MCF 10A (cell line): ENCODE measurements at regions not wholly inside any gene's neighbourhood (a gene's known extent, or its start where the extent isn't known, plus 50 kb on each side); places are given as distances from the start of the nearest gene placed in this dataset.

Experiments
- BruUV-seq: library from RNA; stranded (reverse); fragments of 400-500 nt; replicated peaks from 2 replicates; lab custom pipeline; 2021; lab: Mats Ljungman, UMichigan
- CTCF ChIA-PET: fragments of 300-600 bp; sonication (Branson Sonifier 250); formaldehyde crosslinking; extraction: SDS; loops from one replicate; lab custom pipeline; 2021; ENCODE audit warnings: antibody characterized with exemption, inconsistent platforms; lab: Yijun Ruan, JAX
- POLR2A ChIA-PET: fragments of 300-600, 350-650 bp; sonication (Branson Sonifier 250); formaldehyde crosslinking; extraction: SDS; loops from one replicate; lab custom pipeline; 2020; ENCODE audit warnings: antibody characterized with exemption, inconsistent platforms; lab: Yijun Ruan, JAX
- DNase-seq: peaks from one replicate; pipeline ENCODE4 v3.0.0-alpha.2; 2018; ENCODE audit not compliant: unreplicated experiment
- H3K27ac Mint-ChIP-seq: one replicate; pipeline ENCODE4 v1.8.0; 2022; ENCODE audit warnings: mild to moderate bottlenecking, low read depth, mixed read lengths; ENCODE audit not compliant: unreplicated experiment
- H3K27me3 Mint-ChIP-seq: one replicate; pipeline ENCODE4 v1.8.0; 2022; ENCODE audit warnings: mixed read lengths; ENCODE audit not compliant: insufficient read depth, unreplicated experiment
- H3K36me3 Mint-ChIP-seq: one replicate; pipeline ENCODE4 v1.8.0; 2022; ENCODE audit warnings: mild to moderate bottlenecking, moderate library complexity, mixed read lengths; ENCODE audit not compliant: insufficient read depth, unreplicated experiment
- H3K4me1 Mint-ChIP-seq: one replicate; pipeline ENCODE4 v1.8.0; 2022; ENCODE audit warnings: mixed read lengths; ENCODE audit not compliant: insufficient read depth, unreplicated experiment
- H3K4me3 Mint-ChIP-seq: one replicate; pipeline ENCODE4 v1.8.0; 2022; ENCODE audit warnings: mild to moderate bottlenecking, moderate library complexity, mixed read lengths; ENCODE audit not compliant: unreplicated experiment
- H3K9me3 Mint-ChIP-seq: one replicate; pipeline ENCODE4 v1.8.0; 2022; ENCODE audit warnings: mixed read lengths; ENCODE audit not compliant: unreplicated experiment
- CTCF ChIP-seq: fragments of 200-600 bp; IDR thresholded peaks from one replicate; pipeline ENCODE4 v1.8.0; 2022; ENCODE audit warnings: antibody characterized with exemption, mild to moderate bottlenecking; ENCODE audit not compliant: unreplicated experiment
- intact Hi-C: fragments of 100-400 bp; cut with micrococcal nuclease; formaldehyde crosslinking; loops from 2 replicates; pipeline ENCODE4 v1.14.1; 2022

- intact Hi-C loops: no loop called here
- ChIA-PET CTCF (interaction anchor here (0.6 to 3.4 kb wide), 10 partner anchors 14 to 829 kb away, joined by 3 to 36 read pairs (median 6); no protein-coding TSS in a partner anchor), POLR2A (no interaction called here)
- DNase-seq: no peak
- Mint-ChIP-seq H3K27me3 (peaks cover 23% of the 10 kb centered on the region), H3K9me3 (no peaks in the 10 kb centered on the region), H3K27ac (no peak overlapping the region), H3K4me1 (no peaks in the 10 kb centered on the region), H3K36me3 (no peaks in the 10 kb centered on the region), H3K4me3 (no peak overlapping the region)
- BruUV-seq: no TSS peak
- TF ChIP-seq CTCF: no peak
Observed at GRCh38 chr3:81303321-81303720, 458.1 kb downstream of the GBE1 start.

- ChIA-PET CTCF (interaction anchor here (0.6 to 3.4 kb wide), 45 partner anchors 9 to 1954 kb away, joined by 3 to 36 read pairs (median 4); no protein-coding TSS in a partner anchor), POLR2A (no interaction called here)
- Mint-ChIP-seq H3K4me1 (no peaks in the 10 kb centered on the region), H3K27me3 (peaks cover 32% of the 10 kb centered on the region), H3K9me3 (no peaks in the 10 kb centered on the region), H3K36me3 (no peaks in the 10 kb centered on the region), H3K4me3 (no peak overlapping the region), H3K27ac (no peak overlapping the region)
- no TSS peak for BruUV-seq
- peak; percentile 61 for DNase-seq
- TF ChIP-seq CTCF: peak; percentile 52
- intact Hi-C loops: loop anchor here (1.0 kb wide), 1 partner anchor 37 kb away; no protein-coding TSS in a partner anchor
Observed at GRCh38 chr3:81302045-81302444, 459.4 kb downstream of the GBE1 start.

GRCh38 chr3:81301230-81301629 lies 460.2 kb downstream of the GBE1 start:
- Mint-ChIP-seq H3K9me3 (no peaks in the 10 kb centered on the region), H3K27ac (no peak overlapping the region), H3K4me1 (no peaks in the 10 kb centered on the region), H3K27me3 (peaks cover 38% of the 10 kb centered on the region), H3K4me3 (no peak overlapping the region), H3K36me3 (no peaks in the 10 kb centered on the region)
- no peak for TF ChIP-seq CTCF
- intact Hi-C loops: no loop called here
- no peak for DNase-seq
- ChIA-PET CTCF (interaction anchor here (0.5 to 3.4 kb wide), 19 partner anchors 8 to 1087 kb away, joined by 3 to 36 read pairs (median 5); no protein-coding TSS in a partner anchor), POLR2A (no interaction called here)
- BruUV-seq: no TSS peak

- no peaks in the 10 kb centered on the region for H3K9me3 Mint-ChIP-seq
- TF ChIP-seq CTCF: no peak
- ChIA-PET POLR2A (no interaction called here), CTCF (interaction anchor here (0.5 to 2.5 kb wide), 6 partner anchors 9 to 817 kb away, joined by 3 to 14 read pairs (median 4); no protein-coding TSS in a partner anchor)
- no peak overlapping the region for H3K4me3 Mint-ChIP-seq
- H3K4me1 Mint-ChIP-seq: no peaks in the 10 kb centered on the region
- intact Hi-C loops: no loop called here
- no peaks in the 10 kb centered on the region for H3K36me3 Mint-ChIP-seq
- BruUV-seq: no TSS peak
- H3K27ac Mint-ChIP-seq: no peak overlapping the region
- no peak for DNase-seq
- H3K27me3 Mint-ChIP-seq: peaks cover 46% of the 10 kb centered on the region
Observed at GRCh38 chr3:81300324-81300927, 461.0 kb downstream of the GBE1 start.
